ENCODE measurements at regions not wholly inside any gene's neighbourhood (a gene's known extent, or its start where the extent isn't known, plus 50 kb on each side); places are given as distances from the start of the nearest gene placed in this dataset.

- no peak for DNase-seq (ENCODE audit: low read depth in 2 of 2)
Measured at GRCh38 chr16:5616841-5617240, 519.2 kb upstream of the EEF2KMT start.

GRCh38 chr16:5615868-5616642, 518.5 kb upstream of the EEF2KMT start:
- DNase-seq (ENCODE audit: low read depth in 2 of 2): no peak

- no peak for DNase-seq (ENCODE audit: low read depth in 2 of 2)
Measured at GRCh38 chr16:5607169-5607568, 509.6 kb upstream of the EEF2KMT start.

- no peak for DNase-seq (ENCODE audit: low read depth in 2 of 2)
Measured at GRCh38 chr16:5605404-5605803, 507.8 kb upstream of the EEF2KMT start.

- no peak for DNase-seq (ENCODE audit: low read depth in 2 of 2)
Measured at GRCh38 chr16:5604770-5605169, 507.2 kb upstream of the EEF2KMT start.

GRCh38 chr16:5603836-5604235, 506.2 kb upstream of the EEF2KMT start:
- no peak for DNase-seq (ENCODE audit: low read depth in 2 of 2)

- DNase-seq (ENCODE audit: low read depth in 2 of 2): no peak
Measured at GRCh38 chr16:5601957-5602356, 504.4 kb upstream of the EEF2KMT start.

GRCh38 chr16:5598793-5599192, 501.2 kb upstream of the EEF2KMT start:
- DNase-seq (ENCODE audit: low read depth in 2 of 2): no peak

GRCh38 chr16:5595849-5596248, 498.3 kb upstream of the EEF2KMT start:
- no peak for DNase-seq (ENCODE audit: low read depth in 2 of 2)

- DNase-seq (ENCODE audit: low read depth in 2 of 2): no peak
Measured at GRCh38 chr16:5590416-5590815, 492.8 kb upstream of the EEF2KMT start.

GRCh38 chr16:5589812-5590373, 492.3 kb upstream of the EEF2KMT start:
- no peak for DNase-seq (ENCODE audit: low read depth in 2 of 2)

GRCh38 chr16:5584109-5584508, 486.5 kb upstream of the EEF2KMT start:
- DNase-seq (ENCODE audit: low read depth in 2 of 2): no peak

- no peak for DNase-seq (ENCODE audit: low read depth in 2 of 2)
Measured at GRCh38 chr16:5582529-5582928, 484.9 kb upstream of the EEF2KMT start.

- no peak for DNase-seq (ENCODE audit: low read depth in 2 of 2)
Measured at GRCh38 chr16:5581908-5582307, 484.3 kb upstream of the EEF2KMT start.

GRCh38 chr16:5581428-5581827, 483.8 kb upstream of the EEF2KMT start:
- no peak for DNase-seq (ENCODE audit: low read depth in 2 of 2)

GRCh38 chr16:5580772-5581171, 483.2 kb upstream of the EEF2KMT start:
- DNase-seq (ENCODE audit: low read depth in 2 of 2): no peak

- DNase-seq (ENCODE audit: low read depth in 2 of 2): no peak
Measured at GRCh38 chr16:5580296-5580695, 482.7 kb upstream of the EEF2KMT start.

- no peak for DNase-seq (ENCODE audit: low read depth in 2 of 2)
Measured at GRCh38 chr16:5578980-5579379, 481.4 kb upstream of the EEF2KMT start.

- no peak for DNase-seq (ENCODE audit: low read depth in 2 of 2)
Measured at GRCh38 chr16:5577463-5577862, 479.9 kb upstream of the EEF2KMT start.

- DNase-seq (ENCODE audit: low read depth in 2 of 2): no peak
Measured at GRCh38 chr16:5575646-5576245, 478.2 kb upstream of the EEF2KMT start.

- DNase-seq (ENCODE audit: low read depth in 2 of 2): no peak
Measured at GRCh38 chr16:5575121-5575520, 477.5 kb upstream of the EEF2KMT start.

- no peak for DNase-seq (ENCODE audit: low read depth in 2 of 2)
Measured at GRCh38 chr16:5572056-5572455, 474.5 kb upstream of the EEF2KMT start.

GRCh38 chr16:5571446-5571845, 473.9 kb upstream of the EEF2KMT start:
- DNase-seq (ENCODE audit: low read depth in 2 of 2): no peak
